WTC11 (cell line): ENCODE measurements at regions not wholly inside any gene's neighbourhood (a gene's known extent, or its start where the extent isn't known, plus 50 kb on each side); places are given as distances from the start of the nearest gene placed in this dataset.

ENCODE experiments used
- ATAC-seq: fragments of 200-7000 bp; cut with Tn5 transposase; 2 replicates; pipeline ENCODE4 v1.10.0; 2021; ENCODE audit warnings: mild to moderate bottlenecking, moderate library complexity
- CTCF ChIA-PET: fragments of 300-600 bp; sonication (Branson Sonifier 250); formaldehyde crosslinking; loops from one replicate; lab custom pipeline; 2021; ENCODE audit warnings: antibody characterized with exemption; lab: Charles Lee
- POLR2A ChIA-PET: fragments of 350-600 bp; sonication (Branson Sonifier 250); formaldehyde crosslinking; loops from one replicate; lab custom pipeline; 2021; ENCODE audit warnings: antibody characterized with exemption; lab: Charles Lee
- DNase-seq: peaks from one replicate; pipeline ENCODE4 v3.0.0; 2021; ENCODE audit warnings: low spot score
- H3K27ac Mint-ChIP-seq: 2 replicates; pipeline ENCODE4 v1.8.0; 2021; ENCODE audit warnings: mixed read lengths
- H3K27me3 Mint-ChIP-seq: 2 replicates; pipeline ENCODE4 v1.8.0; 2021; ENCODE audit warnings: low read depth, mild to moderate bottlenecking, moderate library complexity, mixed read lengths
- H3K36me3 Mint-ChIP-seq: 2 replicates; pipeline ENCODE4 v1.8.0; 2021; ENCODE audit warnings: mixed read lengths
- H3K4me1 Mint-ChIP-seq: 2 replicates; pipeline ENCODE4 v1.8.0; 2022; ENCODE audit warnings: mixed read lengths
- H3K4me3 Mint-ChIP-seq: 2 replicates; pipeline ENCODE4 v1.8.0; 2021; ENCODE audit warnings: mild to moderate bottlenecking, moderate library complexity, mixed read lengths
- H3K9me3 Mint-ChIP-seq: 2 replicates; pipeline ENCODE4 v1.8.0; 2021; ENCODE audit warnings: mixed read lengths
- ATF6 ChIP-seq: sonication (generic); formaldehyde crosslinking; IDR thresholded peaks from 2 replicates; pipeline ENCODE4 v1.8.1; 2023; ENCODE audit warnings: mild to moderate bottlenecking, missing genetic modification reagents
- CDX4 ChIP-seq: fragments of 250-450 bp; sonication (Bioruptor Pico); IDR thresholded peaks from 2 replicates; pipeline ENCODE4 v1.9.0; 2021; ENCODE audit warnings: moderate library complexity, mild to moderate bottlenecking, inconsistent platforms, borderline replicate concordance
- CREB1 ChIP-seq: sonication (generic); formaldehyde crosslinking; IDR thresholded peaks from 2 replicates; pipeline ENCODE4 v1.8.0; 2023; ENCODE audit warnings: mild to moderate bottlenecking, missing genetic modification reagents
- CREM ChIP-seq: sonication (generic); formaldehyde crosslinking; IDR thresholded peaks from 2 replicates; pipeline ENCODE4 v1.8.1; 2022; ENCODE audit warnings: mild to moderate bottlenecking, missing genetic modification reagents, moderate library complexity
- E2F1 ChIP-seq: sonication (generic); formaldehyde crosslinking; IDR thresholded peaks from 2 replicates; pipeline ENCODE4 v1.8.0; 2022; ENCODE audit warnings: mild to moderate bottlenecking, missing genetic modification reagents
- ESRRA ChIP-seq: sonication (generic); formaldehyde crosslinking; IDR thresholded peaks from 2 replicates; pipeline ENCODE4 v1.8.1; 2022; ENCODE audit warnings: mild to moderate bottlenecking, missing genetic modification reagents, borderline replicate concordance
- GTF2I ChIP-seq: fragments of 250-450 bp; sonication (Bioruptor Pico); conservative IDR thresholded peaks from 2 replicates; pipeline ENCODE4 v1.4.0; 2021; ENCODE audit warnings: mild to moderate bottlenecking
- HMGA2 ChIP-seq: fragments of 250-450 bp; sonication (Bioruptor Pico); IDR thresholded peaks from 2 replicates; pipeline ENCODE4 v1.4.0; 2021; ENCODE audit warnings: mild to moderate bottlenecking, moderate library complexity
- IRF1 ChIP-seq: sonication (generic); formaldehyde crosslinking; IDR thresholded peaks from 2 replicates; pipeline ENCODE4 v1.8.0; 2023; ENCODE audit warnings: missing genetic modification reagents
- KAT7 ChIP-seq: sonication (generic); formaldehyde crosslinking; IDR thresholded peaks from 2 replicates; pipeline ENCODE4 v1.8.1; 2023; ENCODE audit warnings: missing genetic modification reagents, mild to moderate bottlenecking, borderline replicate concordance
- MAX ChIP-seq: sonication (generic); formaldehyde crosslinking; IDR thresholded peaks from 2 replicates; pipeline ENCODE4 v1.8.0; 2022; ENCODE audit warnings: mild to moderate bottlenecking, missing genetic modification reagents
- MXD4 ChIP-seq: fragments of 250-450 bp; sonication (Bioruptor Pico); IDR thresholded peaks from 2 replicates; pipeline ENCODE4 v1.8.0; 2021; ENCODE audit warnings: mild to moderate bottlenecking, moderate library complexity, borderline replicate concordance
- NFE2L1 ChIP-seq: sonication (generic); formaldehyde crosslinking; IDR thresholded peaks from 2 replicates; pipeline ENCODE4 v1.8.1; 2023; ENCODE audit warnings: missing genetic modification reagents
- NFYB ChIP-seq: sonication (generic); formaldehyde crosslinking; conservative IDR thresholded peaks from 2 replicates; pipeline ENCODE4 v1.8.0; 2022; ENCODE audit warnings: low read depth, missing genetic modification reagents
- NR1H2 ChIP-seq: sonication (generic); formaldehyde crosslinking; IDR thresholded peaks from 2 replicates; pipeline ENCODE4 v1.9.0; 2021; ENCODE audit warnings: mild to moderate bottlenecking, moderate library complexity, missing genetic modification reagents
- NR3C1 ChIP-seq: sonication (generic); formaldehyde crosslinking; conservative IDR thresholded peaks from 2 replicates; pipeline ENCODE4 v1.8.1; 2023; ENCODE audit warnings: low read depth, mild to moderate bottlenecking, missing genetic modification reagents
- SOX15 ChIP-seq: fragments of 250-450 bp; sonication (Bioruptor Pico); IDR thresholded peaks from 2 replicates; pipeline ENCODE4 v1.9.0; 2021; ENCODE audit warnings: mild to moderate bottlenecking
- TEAD4 ChIP-seq: sonication (generic); formaldehyde crosslinking; IDR thresholded peaks from 2 replicates; pipeline ENCODE4 v1.8.0; 2022; ENCODE audit warnings: mild to moderate bottlenecking, missing genetic modification reagents
- USF1 ChIP-seq: sonication (generic); formaldehyde crosslinking; IDR thresholded peaks from 2 replicates; pipeline ENCODE4 v1.8.0; 2022; ENCODE audit warnings: mild to moderate bottlenecking, missing genetic modification reagents
- ZBTB21 ChIP-seq: sonication (generic); formaldehyde crosslinking; IDR thresholded peaks from 2 replicates; pipeline ENCODE4 v1.8.1; 2023; ENCODE audit warnings: mild to moderate bottlenecking, missing genetic modification reagents, borderline replicate concordance
- ZMAT4 ChIP-seq: fragments of 250-450 bp; sonication (Bioruptor Pico); IDR thresholded peaks from 2 replicates; pipeline ENCODE4 v1.9.0; 2021; ENCODE audit warnings: mild to moderate bottlenecking
- ZNF121 ChIP-seq: sonication (generic); formaldehyde crosslinking; IDR thresholded peaks from 2 replicates; pipeline ENCODE4 v1.8.0; 2023; ENCODE audit warnings: missing genetic modification reagents
- ZNF219 ChIP-seq: sonication (generic); formaldehyde crosslinking; IDR thresholded peaks from 2 replicates; pipeline ENCODE4 v1.8.0; 2023; ENCODE audit warnings: missing genetic modification reagents, mild to moderate bottlenecking, borderline replicate concordance
- ZNF281 ChIP-seq: sonication (generic); formaldehyde crosslinking; IDR thresholded peaks from 2 replicates; pipeline ENCODE4 v1.8.0; 2023; ENCODE audit warnings: mild to moderate bottlenecking, missing genetic modification reagents
- ZNF423 ChIP-seq: fragments of 250-450 bp; sonication (Bioruptor Pico); IDR thresholded peaks from 2 replicates; pipeline ENCODE4 v2.1.2; 2022; ENCODE audit warnings: mild to moderate bottlenecking, moderate library complexity

GRCh38 chr5:57844410-57844809 is 361.8 kb upstream of the ACTBL2 start:
- no peaks in the 10 kb centered on the region for H3K36me3 Mint-ChIP-seq
- TF ChIP-seq CREM (CRISPR knock-in tag) (no peak), ESRRA (no peak), HMGA2 (no peak), CREB1 (no peak), ATF6 (CRISPR knock-in tag) (no peak), ZNF121 (no peak), USF1 (CRISPR knock-in tag) (no peak), MAX (no peak), ZBTB21 (CRISPR knock-in tag) (no peak), NR3C1 (CRISPR knock-in tag) (no peak), ZMAT4 (CRISPR knock-in tag) (no peak), ZNF281 (CRISPR knock-in tag) (no peak), SOX15 (CRISPR knock-in tag) (no peak), E2F1 (CRISPR knock-in tag) (no peak), NFYB (CRISPR knock-in tag) (no peak), MXD4 (CRISPR knock-in tag) (no peak), GTF2I (no peak)

GRCh38 chr5:57843059-57843367 is 360.4 kb upstream of the ACTBL2 start:
- no peaks in the 10 kb centered on the region for H3K27me3 Mint-ChIP-seq
- H3K27ac Mint-ChIP-seq, result no peak overlapping the region
- ChIA-PET CTCF (no interaction called here), POLR2A (no interaction called here)
- peaks cover 40% of the 10 kb centered on the region for H3K4me1 Mint-ChIP-seq
- H3K4me3 Mint-ChIP-seq, result no peak overlapping the region
- peaks cover 8% of the 10 kb centered on the region; the same call in 1 of the 2 replicates for H3K9me3 Mint-ChIP-seq
- no peak for DNase-seq
- ATAC-seq, result no peak
- no peaks in the 10 kb centered on the region for H3K36me3 Mint-ChIP-seq
- no peak for TF ChIP-seq IRF1 (CRISPR knock-in tag)
- no peak for TF ChIP-seq CDX4 (CRISPR knock-in tag)
- no peak for TF ChIP-seq ZNF423 (CRISPR knock-in tag)
- TF ChIP-seq NFE2L1 (CRISPR knock-in tag), result no peak
- TF ChIP-seq ZNF219 (CRISPR knock-in tag), result no peak
- TF ChIP-seq KAT7 (CRISPR knock-in tag), result no peak
- TF ChIP-seq TEAD4, result no peak
- TF ChIP-seq NR1H2 (CRISPR knock-in tag), result no peak
- no peak for TF ChIP-seq ATF6 (CRISPR knock-in tag)
- no peak for TF ChIP-seq E2F1 (CRISPR knock-in tag)

More at GRCh38 chr5:57844410-57844809, 361.8 kb upstream of the ACTBL2 start:
- no peak overlapping the region for H3K27ac Mint-ChIP-seq
- ATAC-seq (no peak), DNase-seq (no peak)
- H3K4me3 Mint-ChIP-seq, result no peak overlapping the region
- CTCF ChIA-PET, result no interaction called here
- no peaks in the 10 kb centered on the region for H3K27me3 Mint-ChIP-seq
- H3K4me1 Mint-ChIP-seq, result peaks cover 40% of the 10 kb centered on the region
- H3K9me3 Mint-ChIP-seq, result peaks cover 8% of the 10 kb centered on the region; the same call in 1 of the 2 replicates
- POLR2A ChIA-PET, result no interaction called here
